Activated CD4-positive, alpha-beta T cell treated with anti-CD3 and anti-CD28 coated beads, Interleukin-2, amount 50 U/mL, for 48 hours (primary cell): ENCODE measurements at regions not wholly inside any gene's neighbourhood (a gene's known extent, or its start where the extent isn't known, plus 50 kb on each side); places are given as distances from the start of the nearest gene placed in this dataset.

Source experiments
- DNase-seq, 2 experiments: peaks; one replicate each; pipeline ENCODE4 v3.0.0-alpha.2; 2020

GRCh38 chr9:135326141-135326540, 153.4 kb upstream of the PPP1R26 start:
- DNase-seq = no peak

GRCh38 chr9:135326633-135327152, 152.9 kb upstream of the PPP1R26 start:
- no peak for DNase-seq

GRCh38 chr9:135328485-135329417, 150.8 kb upstream of the PPP1R26 start:
- DNase-seq = no peak

GRCh38 chr9:135329571-135330306, 149.8 kb upstream of the PPP1R26 start:
- DNase-seq = no peak

GRCh38 chr9:135330307-135330631, 149.3 kb upstream of the PPP1R26 start:
- DNase-seq = no peak

GRCh38 chr9:135330685-135331590, 148.6 kb upstream of the PPP1R26 start:
- no peak for DNase-seq

- DNase-seq = no peak
Observed at GRCh38 chr9:135332516-135332915, 147.1 kb upstream of the PPP1R26 start.

GRCh38 chr9:135332979-135333748, 146.4 kb upstream of the PPP1R26 start:
- no peak for DNase-seq

GRCh38 chr9:135334953-135335460, 144.6 kb upstream of the PPP1R26 start:
- no peak for DNase-seq

- DNase-seq = no peak
Observed at GRCh38 chr9:135335691-135336181, 143.8 kb upstream of the PPP1R26 start.

- no peak for DNase-seq
Observed at GRCh38 chr9:135336722-135337527, 142.7 kb upstream of the PPP1R26 start.

GRCh38 chr9:135338546-135338945, 141.0 kb upstream of the PPP1R26 start:
- DNase-seq = no peak

- no peak for DNase-seq
Observed at GRCh38 chr9:135339378-135339973, 140.1 kb upstream of the PPP1R26 start.

GRCh38 chr9:135340143-135340655, 139.4 kb upstream of the PPP1R26 start:
- DNase-seq = no peak

- DNase-seq = no peak
Observed at GRCh38 chr9:135340726-135341475, 138.7 kb upstream of the PPP1R26 start.

GRCh38 chr9:135341612-135342169, 137.9 kb upstream of the PPP1R26 start:
- no peak for DNase-seq

- no peak for DNase-seq
Observed at GRCh38 chr9:135342206-135343130, 137.1 kb upstream of the PPP1R26 start.

- no peak for DNase-seq
Observed at GRCh38 chr9:135343136-135343535, 136.4 kb upstream of the PPP1R26 start.
